NT2/D1 (cell line): ENCODE measurements at regions not wholly inside any gene's neighbourhood (a gene's known extent, or its start where the extent isn't known, plus 50 kb on each side); places are given as distances from the start of the nearest gene placed in this dataset.

ENCODE experiments used
- SUZ12 ChIP-seq: IDR thresholded peaks from 2 replicates; pipeline ENCODE4 v1.6.1; 2011; ENCODE audit not compliant: insufficient read length, insufficient read depth; ENCODE audit errors: extremely low read depth
- YY1 ChIP-seq: IDR thresholded peaks from 2 replicates; pipeline ENCODE4 v1.6.1; 2011; ENCODE audit not compliant: insufficient read length, insufficient read depth
- ZNF274 ChIP-seq: IDR thresholded peaks from 2 replicates; pipeline ENCODE4 v1.6.1; 2011; ENCODE audit warnings: mild to moderate bottlenecking, low read depth, low read length

DNA sequence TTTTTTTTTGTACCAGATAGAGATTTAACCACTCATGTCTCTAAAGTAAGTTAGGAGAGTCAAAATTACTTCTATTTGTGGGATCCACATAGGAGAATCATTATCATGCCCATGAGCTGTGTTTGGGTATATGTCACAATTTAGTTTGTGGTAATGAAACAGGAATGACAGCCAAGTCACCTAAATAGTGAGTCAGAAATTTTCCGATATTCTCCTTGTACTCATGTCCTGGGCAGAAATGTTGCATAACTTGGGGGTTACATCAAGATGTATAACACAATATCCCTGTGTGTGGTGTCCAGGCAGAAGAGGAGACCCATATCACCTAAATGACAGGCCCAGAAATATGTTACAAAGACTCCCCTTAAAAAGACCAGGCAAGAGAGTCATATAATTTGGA lies 1181.4 kb upstream of the AMELY start:
- TF ChIP-seq YY1 = no peak
- TF ChIP-seq ZNF274 = no peak
- no peak for TF ChIP-seq SUZ12
